22Rv1 (cell line): ENCODE measurements at regions not wholly inside any gene's neighbourhood (a gene's known extent, or its start where the extent isn't known, plus 50 kb on each side); places are given as distances from the start of the nearest gene placed in this dataset.

ENCODE experiments used
- H3K27ac ChIP-seq: fragments of 450-650 bp; 2 replicates; pipeline ENCODE4 v1.5.1; 2017
- ZFX ChIP-seq: fragments of 450-650 bp; IDR thresholded peaks from 2 replicates; pipeline ENCODE4 v1.6.1; 2017; ENCODE audit warnings: antibody characterized with exemption, borderline replicate concordance
- TF ChIP-seq, protein P1 (sequence below): fragments of 450-650 bp; IDR thresholded peaks from 2 replicates; pipeline ENCODE4 v1.5.1; 2017; ENCODE audit warnings: mild to moderate bottlenecking

GRCh38 chr7:17456541-17456940 is 158.1 kb downstream of the AHR start:
- TF ChIP-seq, protein P1, sequence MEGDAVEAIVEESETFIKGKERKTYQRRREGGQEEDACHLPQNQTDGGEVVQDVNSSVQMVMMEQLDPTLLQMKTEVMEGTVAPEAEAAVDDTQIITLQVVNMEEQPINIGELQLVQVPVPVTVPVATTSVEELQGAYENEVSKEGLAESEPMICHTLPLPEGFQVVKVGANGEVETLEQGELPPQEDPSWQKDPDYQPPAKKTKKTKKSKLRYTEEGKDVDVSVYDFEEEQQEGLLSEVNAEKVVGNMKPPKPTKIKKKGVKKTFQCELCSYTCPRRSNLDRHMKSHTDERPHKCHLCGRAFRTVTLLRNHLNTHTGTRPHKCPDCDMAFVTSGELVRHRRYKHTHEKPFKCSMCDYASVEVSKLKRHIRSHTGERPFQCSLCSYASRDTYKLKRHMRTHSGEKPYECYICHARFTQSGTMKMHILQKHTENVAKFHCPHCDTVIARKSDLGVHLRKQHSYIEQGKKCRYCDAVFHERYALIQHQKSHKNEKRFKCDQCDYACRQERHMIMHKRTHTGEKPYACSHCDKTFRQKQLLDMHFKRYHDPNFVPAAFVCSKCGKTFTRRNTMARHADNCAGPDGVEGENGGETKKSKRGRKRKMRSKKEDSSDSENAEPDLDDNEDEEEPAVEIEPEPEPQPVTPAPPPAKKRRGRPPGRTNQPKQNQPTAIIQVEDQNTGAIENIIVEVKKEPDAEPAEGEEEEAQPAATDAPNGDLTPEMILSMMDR, result no peak
- TF ChIP-seq ZFX, result no peak
- no peak overlapping the region for H3K27ac ChIP-seq

GRCh38 chr7:17460001-17460400 is 161.5 kb downstream of the AHR start:
- H3K27ac ChIP-seq, result no peak overlapping the region
- TF ChIP-seq, protein P1, result no peak
- TF ChIP-seq ZFX, result no peak

- H3K27ac ChIP-seq, result no peak overlapping the region
- no peak for TF ChIP-seq ZFX
- TF ChIP-seq, protein P1, result no peak
Measured at GRCh38 chr7:17460665-17461064, 162.2 kb downstream of the AHR start.

DNA sequence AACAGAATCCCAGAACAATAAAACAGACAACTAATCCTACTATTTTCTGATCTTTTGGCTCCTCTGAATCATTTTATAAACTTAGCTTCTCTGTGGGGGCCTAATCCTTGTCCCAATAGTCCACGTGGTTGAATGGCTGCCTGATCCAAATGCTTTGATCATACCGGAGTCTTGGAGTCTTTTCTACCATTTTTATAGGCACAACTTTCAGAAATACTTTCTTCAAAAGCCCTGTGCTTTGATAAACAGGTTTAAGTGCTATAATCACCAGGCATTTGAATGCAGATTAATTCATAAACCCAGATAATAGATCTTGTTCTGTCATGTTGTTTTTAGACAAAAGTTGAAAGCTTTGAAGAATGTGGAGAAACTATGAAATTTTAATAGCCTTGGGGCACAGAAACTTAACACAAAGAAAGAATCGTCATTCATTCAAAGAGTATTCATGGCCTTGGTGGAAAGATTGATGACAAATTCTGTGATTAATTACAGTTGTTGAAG is 163.7 kb downstream of the AHR start:
- TF ChIP-seq, protein P1, result no peak
- TF ChIP-seq ZFX, result no peak
- no peak overlapping the region for H3K27ac ChIP-seq

GRCh38 chr7:17463511-17464085 is 165.1 kb downstream of the AHR start:
- no peak overlapping the region for H3K27ac ChIP-seq
- TF ChIP-seq, protein P1, result no peak
- TF ChIP-seq ZFX, result no peak

DNA sequence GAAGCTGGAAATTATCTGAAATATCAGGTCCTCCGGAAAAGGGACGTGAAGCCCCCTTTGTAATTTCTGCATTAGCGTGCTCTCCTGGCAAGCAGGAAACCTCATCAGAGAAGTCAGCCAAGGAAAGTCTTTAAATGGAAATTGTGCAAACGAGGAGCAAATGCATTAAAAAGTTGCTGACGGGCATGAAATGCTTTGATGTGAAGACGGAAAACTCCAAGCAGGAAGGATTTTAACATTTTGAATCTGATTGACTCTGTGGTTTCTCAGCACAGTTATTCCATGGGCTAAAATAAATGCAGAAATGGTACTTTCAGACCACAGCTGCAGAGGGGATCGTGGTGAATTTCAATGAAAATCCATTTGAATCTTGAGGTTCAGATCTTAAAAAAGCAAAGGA is 167.8 kb downstream of the AHR start:
- no peak for TF ChIP-seq ZFX
- TF ChIP-seq, protein P1, result no peak
- H3K27ac ChIP-seq, result no peak overlapping the region

DNA sequence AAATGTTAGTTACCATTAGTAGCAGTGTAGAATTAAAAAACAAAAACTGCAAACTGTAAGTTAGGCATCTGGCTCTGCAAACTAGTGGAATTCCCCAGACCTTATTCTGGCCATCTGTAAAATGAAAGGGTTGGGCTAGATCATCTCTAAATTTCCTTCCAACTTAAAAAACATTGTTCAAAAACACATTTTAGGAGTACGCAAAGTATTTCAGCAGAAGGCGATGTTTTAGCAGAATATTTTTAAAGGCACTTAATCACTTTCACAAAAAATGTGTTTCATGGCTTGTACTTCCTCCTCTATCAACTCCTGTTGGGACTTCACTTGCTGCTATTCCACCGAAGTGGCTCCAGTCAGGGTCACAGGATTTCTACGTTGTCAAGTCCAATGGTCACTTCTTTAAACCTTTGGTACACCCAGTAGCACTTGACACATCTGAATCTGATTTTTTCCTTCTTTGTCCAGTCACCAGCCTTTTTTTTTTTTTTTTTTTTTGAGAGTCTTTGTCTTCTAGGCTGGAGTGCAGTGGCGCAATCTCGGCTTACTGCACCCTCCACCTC is 169.0 kb downstream of the AHR start:
- TF ChIP-seq, protein P1, result no peak
- TF ChIP-seq ZFX, result no peak
- no peak overlapping the region for H3K27ac ChIP-seq
